Embryonic facial prominence (tissue), 1 donor: ENCODE measurements at regions not wholly inside any gene's neighbourhood (a gene's known extent, or its start where the extent isn't known, plus 50 kb on each side); places are given as distances from the start of the nearest gene placed in this dataset.
"Not testable (repeated sequence)": the region's sequence is repeated elsewhere in the genome, so short reads cannot be mapped to it uniquely, and the experiment has no call there.

Experiments
- DNase-seq: peaks from one replicate; pipeline ENCODE4 v3.0.0-alpha.2; 2016; ENCODE audit errors: extremely low spot score

DNA sequence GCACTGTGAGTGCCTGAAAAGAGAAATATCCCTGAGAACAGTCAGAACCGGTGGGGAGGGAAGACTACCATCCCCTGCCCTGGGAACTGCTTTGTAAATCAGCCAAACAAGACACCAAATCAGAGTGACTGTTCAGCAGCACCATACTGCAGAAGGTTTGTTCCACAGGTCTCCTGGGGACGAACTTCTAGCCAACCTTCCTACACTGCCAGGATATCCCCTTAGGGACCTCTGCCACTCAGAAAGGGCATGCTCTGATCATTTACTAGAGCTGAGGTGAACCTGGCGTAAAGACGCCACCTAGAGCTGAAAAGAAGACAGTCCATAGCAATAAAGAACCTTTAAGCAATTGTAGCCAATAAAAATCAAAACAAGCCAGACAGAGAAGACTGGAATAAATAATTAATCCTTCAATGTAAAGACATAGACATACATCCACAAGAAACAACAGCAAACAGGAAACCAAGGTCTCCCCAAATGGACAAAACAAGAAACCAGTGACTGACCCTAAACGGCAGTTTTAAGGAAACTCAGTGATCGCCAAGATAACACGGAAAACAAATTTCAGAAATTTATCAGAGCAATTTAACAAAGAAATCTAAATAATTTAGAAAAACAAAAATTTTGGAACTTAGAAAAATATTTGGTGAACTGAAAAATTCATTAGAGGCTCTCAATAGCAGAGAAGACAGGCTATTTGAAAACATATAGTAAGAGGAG lies 228.1 kb upstream of the AMIGO2 start:
- no peak for DNase-seq

DNA sequence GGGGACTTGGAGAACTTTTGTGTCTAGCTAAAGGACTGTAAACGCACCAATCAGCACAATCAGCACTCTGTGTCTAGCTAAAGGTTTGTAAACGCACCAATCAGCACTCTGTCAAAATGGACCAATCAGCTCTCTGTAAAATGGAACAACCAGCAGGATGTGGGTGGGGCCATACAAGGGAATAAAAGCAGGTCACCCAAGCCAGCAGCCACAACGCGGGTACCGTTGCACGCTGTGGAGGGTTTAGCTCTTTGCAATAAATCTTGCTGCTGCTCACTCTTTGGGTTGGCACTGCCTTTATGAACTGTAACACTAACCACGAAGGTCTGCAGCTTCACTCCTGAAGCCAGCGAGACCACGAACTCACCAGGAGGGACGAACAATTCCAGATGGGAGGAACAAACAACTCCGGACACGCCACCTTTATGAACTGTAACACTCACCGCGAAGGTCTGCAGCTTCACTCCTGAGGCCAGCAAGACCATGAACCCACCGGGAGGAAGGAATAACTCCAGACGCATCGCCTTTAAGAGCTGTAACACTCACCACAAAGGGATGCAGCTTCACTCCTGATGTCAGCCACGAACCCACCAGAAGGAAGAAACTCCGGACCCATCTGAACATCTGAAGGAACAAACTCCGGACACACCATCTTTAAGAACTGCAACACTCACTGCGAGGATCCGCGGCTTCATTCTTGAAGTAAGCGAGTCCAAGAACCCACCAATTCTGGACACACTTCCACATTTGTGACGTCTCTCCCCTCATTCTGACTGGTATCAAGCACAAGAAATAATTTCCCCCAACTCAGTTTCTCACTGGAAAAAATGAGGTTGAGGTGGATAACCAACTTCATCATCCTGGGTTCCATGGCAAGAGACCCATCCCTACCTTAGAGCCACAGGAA lies 227.3 kb upstream of the AMIGO2 start:
- not testable (repeated sequence) for DNase-seq

DNA sequence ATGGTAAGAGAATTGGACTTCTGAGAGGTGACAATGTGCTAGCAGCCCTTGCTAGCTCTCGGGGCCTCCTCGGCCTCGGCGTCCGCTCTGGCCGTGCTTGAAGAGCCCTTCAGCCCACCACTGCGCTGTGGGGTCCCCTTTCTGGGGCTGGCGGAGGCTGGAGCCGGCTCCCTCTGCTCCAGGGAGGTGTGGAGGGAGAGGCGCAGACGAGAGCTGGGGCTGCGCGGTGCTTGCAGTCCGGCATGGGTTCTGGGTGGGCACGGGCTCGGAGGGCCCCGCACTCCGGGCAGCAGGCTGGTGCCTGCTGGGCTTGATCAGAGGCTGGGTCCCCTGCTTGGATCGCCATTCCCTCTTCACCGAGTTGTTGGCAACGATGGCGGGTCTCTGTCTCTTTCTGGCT lies 226.4 kb upstream of the AMIGO2 start:
- no peak for DNase-seq

DNA sequence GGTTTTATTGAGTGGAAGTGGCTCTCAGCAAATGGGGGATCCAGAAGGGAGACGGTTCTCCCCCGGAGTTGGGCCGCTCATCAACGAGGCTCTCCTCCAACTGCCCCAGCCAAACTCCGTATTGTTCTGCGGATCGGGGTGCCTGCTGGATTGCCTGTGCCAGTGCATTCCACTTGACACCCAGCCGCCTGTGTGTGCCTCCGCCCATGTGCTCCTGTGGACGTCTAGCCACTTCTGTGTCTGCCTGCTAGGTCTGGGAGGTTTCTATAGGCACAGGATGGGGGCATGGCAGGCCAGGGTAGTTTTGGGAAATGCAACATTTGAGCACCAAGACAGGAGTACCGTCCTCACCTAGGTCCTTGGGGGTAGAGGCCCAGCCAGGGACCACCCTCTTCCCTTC lies 225.7 kb upstream of the AMIGO2 start:
- DNase-seq = no peak

DNA sequence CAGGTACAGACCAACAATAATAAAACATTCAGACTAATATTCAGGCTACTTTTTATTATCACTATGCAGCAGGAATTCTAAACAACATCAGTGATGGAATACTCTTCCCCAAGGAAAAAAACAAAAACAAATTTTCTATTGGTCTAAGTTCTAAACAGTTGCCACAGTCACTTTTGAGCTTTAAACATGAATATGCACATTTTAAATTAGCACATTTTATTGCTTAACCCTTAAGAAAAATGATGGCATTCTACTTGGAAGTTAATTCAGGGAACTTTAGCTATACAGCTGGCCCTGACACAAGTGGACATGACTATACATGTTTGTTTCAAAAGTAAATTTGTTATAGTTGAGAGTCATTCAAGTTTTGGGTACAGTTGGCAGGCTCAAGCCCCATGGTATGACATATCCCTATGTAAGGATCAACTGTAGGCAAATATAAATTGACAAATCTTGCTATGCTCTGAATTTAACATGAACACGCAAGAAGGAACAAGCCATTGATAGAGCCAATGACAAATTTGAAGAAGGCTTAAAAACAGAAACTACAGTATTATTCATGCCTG lies 224.3 kb upstream of the AMIGO2 start:
- no peak for DNase-seq

DNA sequence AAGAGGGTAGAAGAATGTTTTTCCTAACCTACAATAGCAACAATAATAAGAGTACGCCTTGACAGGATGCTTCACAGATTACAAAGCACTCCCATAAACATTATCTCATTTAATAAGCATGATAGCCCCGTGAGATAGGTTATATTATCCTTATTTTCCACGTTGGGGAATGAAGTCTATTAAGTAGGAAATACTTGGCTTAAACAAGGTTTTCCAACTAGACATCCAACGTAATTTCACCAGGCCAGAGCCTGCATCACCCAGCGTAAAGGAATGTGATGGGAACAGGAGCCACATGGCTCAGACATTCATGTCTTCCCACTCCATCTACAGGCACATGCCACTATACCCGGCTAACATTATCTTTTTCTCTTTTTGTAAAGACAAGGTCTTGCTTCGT lies 223.4 kb upstream of the AMIGO2 start:
- DNase-seq = no peak

DNA sequence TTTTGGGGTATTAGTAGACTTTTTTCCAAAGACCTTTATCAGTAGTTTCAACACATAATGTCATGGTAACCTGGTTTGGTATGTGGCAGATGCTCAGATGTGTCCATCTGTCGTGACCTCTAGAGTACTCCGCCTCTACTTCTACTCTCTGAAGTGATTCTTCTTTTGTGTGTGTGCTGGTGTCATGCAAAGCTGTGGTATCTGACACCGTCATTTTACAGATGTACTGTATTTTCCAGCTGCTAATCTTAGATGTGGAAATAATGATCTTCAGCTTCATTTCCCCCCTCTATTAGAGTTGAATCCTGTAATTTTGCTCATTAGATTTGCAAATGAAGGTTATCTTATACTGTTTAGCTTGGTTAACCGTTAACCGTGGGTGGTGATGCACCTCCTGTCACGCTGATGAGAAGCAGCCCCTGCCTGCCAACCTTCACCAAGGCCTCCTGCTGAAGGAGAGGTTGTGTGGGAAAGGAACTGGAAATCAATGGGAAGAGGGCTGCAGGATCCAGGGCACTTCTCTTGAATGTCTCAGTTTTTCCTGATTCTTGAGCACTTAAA lies 222.4 kb upstream of the AMIGO2 start:
- no peak for DNase-seq

DNA sequence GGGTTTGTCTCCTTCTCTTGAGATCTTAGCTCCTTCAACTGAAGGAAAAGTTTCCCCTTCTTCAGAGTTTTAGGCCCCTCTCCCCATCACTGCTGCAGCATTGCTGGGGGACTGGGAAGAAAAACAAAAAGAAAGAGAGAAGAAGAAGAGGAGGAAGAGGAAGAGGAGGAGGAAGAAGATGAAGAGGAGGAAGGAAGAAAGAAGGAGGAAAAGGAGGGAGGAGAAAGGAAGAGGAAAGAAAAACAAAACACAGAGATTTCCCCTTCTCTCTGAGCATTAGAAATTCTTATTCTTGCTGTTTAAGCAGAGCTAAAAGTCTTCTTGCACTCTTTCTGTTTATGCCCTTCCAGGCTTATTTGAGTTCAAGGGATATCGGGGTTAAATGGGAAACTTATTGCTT lies 219.8 kb upstream of the AMIGO2 start:
- DNase-seq = no peak

DNA sequence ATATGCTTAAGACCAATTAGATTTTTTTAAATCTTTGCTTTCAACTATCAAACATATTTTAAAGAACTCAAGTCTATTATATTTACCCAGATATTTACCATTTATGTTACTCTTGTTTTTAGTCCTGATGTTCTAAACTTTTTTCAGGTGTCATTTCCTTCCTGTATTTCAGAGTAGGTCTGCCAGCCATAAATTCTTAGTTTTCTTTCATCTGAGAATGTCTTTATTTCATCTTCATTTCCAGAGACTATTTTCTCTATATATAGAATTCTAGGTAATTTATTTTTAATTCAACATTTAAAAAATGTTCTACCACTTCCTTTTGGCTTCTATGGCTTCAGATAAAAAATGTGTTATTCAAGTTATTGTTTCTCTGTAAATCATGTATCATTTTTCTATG lies 218.2 kb upstream of the AMIGO2 start:
- no peak for DNase-seq

DNA sequence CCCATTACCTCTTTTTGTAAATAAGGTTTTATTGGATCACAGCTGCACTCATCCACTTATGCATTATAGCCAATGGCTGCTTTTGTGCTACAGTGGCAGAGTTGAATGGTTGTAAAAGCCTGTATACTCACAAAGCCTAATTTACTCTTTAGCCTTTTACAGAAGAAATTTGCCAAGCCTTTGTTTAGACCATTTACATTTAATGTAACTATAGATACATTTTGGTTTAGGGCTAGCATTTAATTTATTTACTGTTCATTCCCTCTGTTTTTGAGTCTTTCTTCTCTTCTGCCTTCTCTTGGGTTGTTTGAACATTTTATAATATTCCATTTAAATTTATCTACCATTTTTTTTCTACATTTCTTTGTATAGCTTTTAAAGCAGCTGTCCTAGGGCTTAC lies 217.1 kb upstream of the AMIGO2 start:
- DNase-seq = no peak

DNA sequence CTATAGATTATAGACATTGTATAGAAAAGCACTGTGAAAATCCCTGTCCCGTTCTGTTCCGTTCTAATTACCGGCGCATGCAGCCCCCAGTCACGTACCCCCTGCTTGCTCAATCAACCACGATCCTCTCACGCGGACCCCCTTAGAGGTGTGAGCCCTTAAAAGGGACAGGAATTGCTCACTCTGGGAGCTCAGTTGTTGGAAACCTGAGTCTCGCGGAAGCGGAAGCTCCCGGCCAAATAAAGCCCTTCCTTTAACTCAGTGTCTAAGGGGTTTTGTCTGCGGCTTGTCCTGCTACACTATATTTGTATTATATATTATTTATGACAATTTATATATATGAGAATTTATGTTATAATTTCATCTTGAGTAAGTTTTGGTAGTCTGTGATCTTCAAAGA lies 213.6 kb upstream of the AMIGO2 start:
- no peak for DNase-seq

DNA sequence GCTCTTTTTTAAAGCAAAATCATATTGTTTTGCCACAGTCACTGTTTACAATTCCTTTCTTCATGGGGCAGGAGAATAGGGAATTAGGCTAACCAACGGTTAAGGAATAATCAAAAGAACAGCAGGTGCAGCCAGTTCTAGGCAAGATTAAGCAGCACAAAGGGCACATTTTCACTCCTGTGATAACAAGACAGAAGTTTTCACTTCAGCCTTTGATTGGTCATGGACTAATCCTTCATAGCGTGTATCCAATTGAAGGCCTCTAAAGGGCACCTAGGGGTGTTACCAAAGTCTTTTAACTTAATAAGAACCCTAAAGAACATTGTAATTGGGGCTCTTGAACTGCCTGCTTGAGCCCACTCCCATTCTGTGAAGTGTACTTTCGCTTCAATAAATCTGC lies 206.9 kb upstream of the AMIGO2 start:
- DNase-seq = no peak
